ENCODE measurements at regions not wholly inside any gene's neighbourhood (a gene's known extent, or its start where the extent isn't known, plus 50 kb on each side); places are given as distances from the start of the nearest gene placed in this dataset.

- TF ChIP-seq CTCF (IDR thresholded peaks at IDR 0.05) = no peak
- TF ChIP-seq POLR2A (IDR thresholded peaks at IDR 0.05) = no peak
Measured at GRCh38 chr2:104952976-104953375, 84.9 kb upstream of the MRPS9 start.

All from right lobe of liver (tissue), 4 donors.